K562 (cell line): ENCODE measurements at regions not wholly inside any gene's neighbourhood (a gene's known extent, or its start where the extent isn't known, plus 50 kb on each side); places are given as distances from the start of the nearest gene placed in this dataset.

Experiments used
- ATAC-seq: fragments of 200-7000 bp; cut with Tn5 transposase; 3 replicates; pipeline ENCODE4 v1.9.1; 2020; ENCODE audit warnings: moderate library complexity
- BruUV-seq: library from RNA; stranded (reverse); fragments of 400-500 nt; replicated peaks from 2 replicates; lab custom pipeline; 2021; lab: Mats Ljungman, UMichigan
- CTCF ChIA-PET: fragments of 300-600 bp; formaldehyde crosslinking; extraction: SDS; loops from one replicate; lab custom pipeline; 2021; ENCODE audit warnings: low intra/inter-chr PET ratio; lab: Yijun Ruan, JAX
- POLR2A ChIA-PET: fragments of 300-600, 350-650 bp; sonication (Branson Sonifier 250); formaldehyde crosslinking; extraction: SDS; loops from one replicate; lab custom pipeline; 2021; ENCODE audit warnings: antibody characterized with exemption, inconsistent platforms; lab: Yijun Ruan, JAX
- DNase-seq, 4 experiments: peaks; one replicate each; pipeline versions ENCODE4 v3.0.0 to v3.0.0-alpha.2; 2011 to 2018; ENCODE audit warnings: low spot score in 3 of 4, mixed read lengths in 3 of 4; ENCODE audit errors: extremely low read depth in 1 of 4
- FAIRE-seq: peaks from 2 replicates; lab custom pipeline; 2011; peaks lifted over from hg19 to GRCh38; lab: Jason Lieb, UNC
- H2AFZ ChIP-seq: 2 replicates; pipeline ENCODE4 v1.6.0; 2011; ENCODE audit warnings: low read depth, low read length, control low read depth, inconsistent platforms
- H3K27ac ChIP-seq: fragments of 200-600 bp; 3 replicates; pipeline ENCODE4 v1.8.0; 2011; ENCODE audit warnings: low read depth, mild to moderate bottlenecking, control low read depth, inconsistent platforms, low read length, moderate library complexity, mixed read lengths; ENCODE audit errors: extremely low read depth
- H3K27me3 ChIP-seq, 2 experiments: fragments of 300-600 bp in 1 of 2; 2 replicates in 1 of 2; 3 replicates in 1 of 2; pipeline versions ENCODE4 v1.6.0 to v1.8.0; 2011; ENCODE audit warnings: inconsistent platforms in 2 of 2, low read length in 2 of 2, mild to moderate bottlenecking in 1 of 2, mixed read lengths in 1 of 2, moderate library complexity in 1 of 2; ENCODE audit not compliant: control insufficient read depth in 2 of 2, insufficient read depth in 2 of 2
- H3K36me3 ChIP-seq: fragments of 300-600 bp; 3 replicates; pipeline ENCODE4 v1.8.0; 2011; ENCODE audit warnings: mild to moderate bottlenecking, low read length, inconsistent platforms; ENCODE audit not compliant: control insufficient read depth, insufficient read depth
- H3K4me1 ChIP-seq, 2 experiments: fragments of 200-600 bp in 1 of 2; replicated peaks in 1 of 2; 2 replicates in 1 of 2; 3 replicates in 1 of 2; pipeline versions ENCODE4 v1.5.1 to v1.8.0; 2011; ENCODE audit warnings: inconsistent platforms in 2 of 2, low read length in 2 of 2, mild to moderate bottlenecking in 1 of 2, mixed read lengths in 1 of 2, moderate library complexity in 1 of 2; ENCODE audit not compliant: control insufficient read depth in 2 of 2, insufficient read depth in 2 of 2
- H3K4me2 ChIP-seq: 2 replicates; pipeline ENCODE4 v1.6.1; 2011; ENCODE audit warnings: low read length, control low read depth, inconsistent platforms, mixed read lengths; ENCODE audit not compliant: insufficient read depth
- H3K4me3 ChIP-seq: fragments of 200-600 bp; sonication (generic), shearing (Covaris generic); 2 replicates; pipeline ENCODE4 v1.5.1; 2016; ENCODE audit warnings: control low read depth, inconsistent platforms
- H3K79me2 ChIP-seq: fragments of 200-600 bp; 3 replicates; pipeline ENCODE4 v1.8.0; 2011; ENCODE audit warnings: low read length, inconsistent platforms; ENCODE audit not compliant: control insufficient read depth, insufficient read depth
- H3K9ac ChIP-seq, 2 experiments: 2 replicates each; pipeline versions ENCODE4 v1.6.0 to v1.6.1; 2011; ENCODE audit warnings: low read depth in 2 of 2, low read length in 2 of 2, control low read depth in 1 of 2, inconsistent platforms in 1 of 2, mild to moderate bottlenecking in 1 of 2, mixed read lengths in 1 of 2; ENCODE audit not compliant: insufficient read depth in 1 of 2
- H3K9me1 ChIP-seq: one replicate; pipeline ENCODE4 v1.6.0; 2011; ENCODE audit warnings: inconsistent platforms, mild to moderate bottlenecking, low read length, moderate library complexity; ENCODE audit not compliant: control insufficient read depth, insufficient read depth
- H3K9me3 ChIP-seq: replicated peaks from 2 replicates; pipeline ENCODE4 v1.5.1; 2011; ENCODE audit warnings: low read depth, low read length, inconsistent platforms; ENCODE audit not compliant: control insufficient read depth, insufficient read depth
- H4K20me1 ChIP-seq: replicated peaks from 2 replicates; pipeline ENCODE4 v1.6.1; 2011; ENCODE audit warnings: low read length, inconsistent platforms, mixed read lengths; ENCODE audit not compliant: control insufficient read depth, insufficient read depth
- CBFA2T3 ChIP-seq: fragments of 450-650 bp; IDR thresholded peaks from 2 replicates; pipeline ENCODE4 v1.6.1; 2017
- CREB5 ChIP-seq: fragments of 250-450 bp; sonication (Bioruptor Pico); IDR thresholded peaks from 2 replicates; pipeline ENCODE4 v1.5.0; 2020; ENCODE audit warnings: mild to moderate bottlenecking
- DDX20 ChIP-seq: fragments of 450-650 bp; IDR thresholded peaks from 2 replicates; pipeline ENCODE4 v1.6.1; 2016; ENCODE audit warnings: missing genetic modification characterization, low read depth, mild to moderate bottlenecking, missing compliant biosample characterization, moderate library complexity
- DNMT1 ChIP-seq: fragments of 450-650 bp; IDR thresholded peaks from 2 replicates; pipeline ENCODE4 v1.6.1; 2016; ENCODE audit warnings: antibody characterized with exemption, mild to moderate bottlenecking
- ESRRB ChIP-seq: fragments of 250-450 bp; sonication (Bioruptor Pico); IDR thresholded peaks from 2 replicates; pipeline ENCODE4 v1.5.0; 2020; ENCODE audit warnings: mild to moderate bottlenecking, moderate library complexity, borderline replicate concordance
- FIP1L1 ChIP-seq: fragments of 200-400 bp; formaldehyde crosslinking; IDR thresholded peaks from 2 replicates; pipeline ENCODE4 v1.6.1; 2018; ENCODE audit warnings: mild to moderate bottlenecking, low read depth, low read length; ENCODE audit not compliant: poor library complexity, severe bottlenecking
- GMEB1 ChIP-seq: fragments of 250-450 bp; sonication (Bioruptor Pico); IDR thresholded peaks from 2 replicates; pipeline ENCODE4 v1.4.0; 2020; ENCODE audit warnings: mild to moderate bottlenecking
- HLTF ChIP-seq: fragments of 450-650 bp; IDR thresholded peaks from 2 replicates; pipeline ENCODE4 v1.6.1; 2016
- HMG20A ChIP-seq: fragments of 450-650 bp; formaldehyde crosslinking; conservative IDR thresholded peaks from 2 replicates; pipeline ENCODE4 v1.4.0; 2020; ENCODE audit warnings: mild to moderate bottlenecking, mixed read lengths
- L3MBTL2 ChIP-seq: fragments of 450-650 bp; IDR thresholded peaks from 2 replicates; pipeline ENCODE4 v1.6.1; 2016; ENCODE audit warnings: mild to moderate bottlenecking, moderate library complexity
- MYNN ChIP-seq, 2 experiments: sonication (generic); formaldehyde crosslinking in 1 of 2; IDR thresholded peaks; 2 replicates each; pipeline versions ENCODE4 v1.5.0 to v1.6.1; 2016 to 2020; ENCODE audit warnings: antibody characterized with exemption in 1 of 2, missing genetic modification reagents in 1 of 2
- NCOA4 ChIP-seq: fragments of 450-650 bp; IDR thresholded peaks from 2 replicates; pipeline ENCODE4 v1.6.1; 2018; ENCODE audit warnings: mild to moderate bottlenecking; ENCODE audit not compliant: partially characterized antibody
- RFX5 ChIP-seq: IDR thresholded peaks from 2 replicates; pipeline ENCODE4 v1.6.1; 2011; ENCODE audit warnings: low read depth, mild to moderate bottlenecking, improper control_type of control experiment, low read length
- SIN3B ChIP-seq: fragments of 450-650 bp; IDR thresholded peaks from 2 replicates; pipeline ENCODE4 v1.6.1; 2017; ENCODE audit warnings: low read depth, mild to moderate bottlenecking, moderate library complexity
- SMARCB1 ChIP-seq: IDR thresholded peaks from 2 replicates; pipeline ENCODE4 v1.6.1; 2011; ENCODE audit warnings: improper control_type of control experiment, low read depth; ENCODE audit not compliant: insufficient read length
- ZNF165 ChIP-seq: fragments of 250-450 bp; sonication (Bioruptor Pico); IDR thresholded peaks from 2 replicates; pipeline ENCODE4 v1.4.0; 2020; ENCODE audit warnings: borderline replicate concordance
- ZNF217 ChIP-seq: sonication (generic); formaldehyde crosslinking; IDR thresholded peaks from 2 replicates; pipeline ENCODE4 v1.8.0; 2022; ENCODE audit warnings: mild to moderate bottlenecking, missing genetic modification reagents
- ZNF57 ChIP-seq: fragments of 450-650 bp; formaldehyde crosslinking; IDR thresholded peaks from 2 replicates; pipeline ENCODE4 v1.4.0; 2020; ENCODE audit warnings: mild to moderate bottlenecking, moderate library complexity
- WGBS: fragments of 100-300 bp; shearing (Covaris generic); methylation state at CpG from one replicate; pipeline ENCODE4 v1.1.6; 2016; ENCODE audit warnings: low coverage, mixed read lengths; ENCODE audit not compliant: insufficient coverage; ENCODE audit errors: missing lambda C conversion rate; 5-methylcytosine and 5-hydroxymethylcytosine counted together
- in situ Hi-C: fragments of 300-500 bp; cut with MboI; formaldehyde crosslinking; loops from 4 replicates; pipeline ENCODE4 v1.15.0; 2018; ENCODE audit warnings: inconsistent platforms, mixed read lengths
- intact Hi-C: fragments of 100-400 bp; cut with micrococcal nuclease; formaldehyde crosslinking; loops from 2 replicates; pipeline ENCODE4 v1.14.2; 2022
- TF ChIP-seq, protein P1 (sequence below): fragments of 450-650 bp; formaldehyde crosslinking; IDR thresholded peaks from 2 replicates; pipeline ENCODE4 v1.4.0; 2020; ENCODE audit warnings: mild to moderate bottlenecking, mixed read lengths
- TF ChIP-seq, protein P2 (sequence below), 2 experiments: fragments of 450-650 bp; conservative IDR thresholded peaks; 2 replicates each; pipeline ENCODE4 v1.6.1; 2017; ENCODE audit warnings: mild to moderate bottlenecking in 2 of 2, moderate library complexity in 2 of 2

DNA sequence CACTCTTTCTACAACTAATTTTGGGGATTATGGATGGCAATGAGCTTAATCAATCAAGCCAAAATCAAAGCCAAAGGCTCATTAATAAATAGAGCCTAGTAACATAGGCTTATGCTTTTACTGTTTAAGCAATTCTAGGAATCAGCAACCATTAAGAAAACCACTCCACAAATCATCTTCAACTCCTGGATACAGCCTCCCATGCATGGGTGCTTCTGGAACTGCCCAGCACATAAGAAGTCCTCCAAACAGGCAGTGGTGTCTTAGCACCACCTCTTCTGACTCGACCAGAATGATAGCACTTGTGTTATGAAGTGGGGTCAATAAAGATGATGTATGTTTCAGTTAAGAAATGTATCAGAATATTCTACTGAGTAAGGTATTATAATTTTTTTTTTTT is 104.4 kb upstream of the SERPINE2 start:
- ChIA-PET CTCF (no interaction called here), POLR2A (no interaction called here)
- Histone ChIP-seq H3K79me2 (no peaks in the 10 kb centered on the region), H3K36me3 (no peaks in the 10 kb centered on the region), H3K9ac (no peak overlapping the region), H4K20me1 (no peaks in the 10 kb centered on the region), H3K4me2 (no peak overlapping the region), H3K4me1 (no peaks in the 10 kb centered on the region), H3K9me3 (no peaks in the 10 kb centered on the region), H3K27me3 (no peaks in the 10 kb centered on the region), H3K9me1 (no peaks in the 10 kb centered on the region), H3K27ac (no peak overlapping the region), H3K4me3 (no peak overlapping the region), H2AFZ (no peak overlapping the region)
- FAIRE-seq, result no peak
- no TSS peak for BruUV-seq
- TF ChIP-seq ZNF217 (CRISPR knock-in tag) (no peak), HLTF (no peak), ESRRB (no peak), DDX20 (no peak), SIN3B (no peak), ZNF57 (CRISPR knock-in tag) (no peak), L3MBTL2 (no peak), CREB5 (CRISPR knock-in tag) (no peak), CBFA2T3 (no peak), MYNN (IDR thresholded peaks at IDR 0.05) (no peak), MYNN (CRISPR knock-in tag; IDR thresholded peaks at IDR 0.05) (no peak), HMG20A (CRISPR knock-in tag) (no peak), NCOA4 (no peak), GMEB1 (CRISPR knock-in tag) (no peak), FIP1L1 (no peak), ZNF165 (no peak), RFX5 (no peak), SMARCB1 (no peak), DNMT1 (no peak)
- TF ChIP-seq, protein P1, sequence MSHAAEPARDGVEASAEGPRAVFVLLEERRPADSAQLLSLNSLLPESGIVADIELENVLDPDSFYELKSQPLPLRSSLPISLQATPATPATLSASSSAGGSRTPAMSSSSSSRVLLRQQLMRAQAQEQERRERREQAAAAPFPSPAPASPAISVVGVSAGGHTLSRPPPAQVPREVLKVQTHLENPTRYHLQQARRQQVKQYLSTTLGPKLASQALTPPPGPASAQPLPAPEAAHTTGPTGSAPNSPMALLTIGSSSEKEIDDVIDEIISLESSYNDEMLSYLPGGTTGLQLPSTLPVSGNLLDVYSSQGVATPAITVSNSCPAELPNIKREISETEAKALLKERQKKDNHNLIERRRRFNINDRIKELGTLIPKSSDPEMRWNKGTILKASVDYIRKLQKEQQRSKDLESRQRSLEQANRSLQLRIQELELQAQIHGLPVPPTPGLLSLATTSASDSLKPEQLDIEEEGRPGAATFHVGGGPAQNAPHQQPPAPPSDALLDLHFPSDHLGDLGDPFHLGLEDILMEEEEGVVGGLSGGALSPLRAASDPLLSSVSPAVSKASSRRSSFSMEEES (CRISPR knock-in tag), result no peak
- TF ChIP-seq, protein P2, sequence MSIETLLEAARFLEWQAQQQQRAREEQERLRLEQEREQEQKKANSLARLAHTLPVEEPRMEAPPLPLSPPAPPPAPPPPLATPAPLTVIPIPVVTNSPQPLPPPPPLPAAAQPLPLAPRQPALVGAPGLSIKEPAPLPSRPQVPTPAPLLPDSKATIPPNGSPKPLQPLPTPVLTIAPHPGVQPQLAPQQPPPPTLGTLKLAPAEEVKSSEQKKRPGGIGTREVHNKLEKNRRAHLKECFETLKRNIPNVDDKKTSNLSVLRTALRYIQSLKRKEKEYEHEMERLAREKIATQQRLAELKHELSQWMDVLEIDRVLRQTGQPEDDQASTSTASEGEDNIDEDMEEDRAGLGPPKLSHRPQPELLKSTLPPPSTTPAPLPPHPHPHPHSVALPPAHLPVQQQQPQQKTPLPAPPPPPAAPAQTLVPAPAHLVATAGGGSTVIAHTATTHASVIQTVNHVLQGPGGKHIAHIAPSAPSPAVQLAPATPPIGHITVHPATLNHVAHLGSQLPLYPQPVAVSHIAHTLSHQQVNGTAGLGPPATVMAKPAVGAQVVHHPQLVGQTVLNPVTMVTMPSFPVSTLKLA (conservative IDR thresholded peaks at IDR 0.05), result no peak
- no peak for DNase-seq
- 0% methylated on average over 1 of the region's 1 CpG for WGBS
- intact Hi-C loops, result loop anchor here (10.0 kb wide), 1 partner anchor 149 kb away; no protein-coding TSS in a partner anchor
- no peak for ATAC-seq
- in situ Hi-C loops, result no loop called here
